ENCODE measurements at regions not wholly inside any gene's neighbourhood (a gene's known extent, or its start where the extent isn't known, plus 50 kb on each side); places are given as distances from the start of the nearest gene placed in this dataset.
"Not testable (repeated sequence)": the region's sequence is repeated elsewhere in the genome, so short reads cannot be mapped to it uniquely, and the experiment has no call there.

DNA sequence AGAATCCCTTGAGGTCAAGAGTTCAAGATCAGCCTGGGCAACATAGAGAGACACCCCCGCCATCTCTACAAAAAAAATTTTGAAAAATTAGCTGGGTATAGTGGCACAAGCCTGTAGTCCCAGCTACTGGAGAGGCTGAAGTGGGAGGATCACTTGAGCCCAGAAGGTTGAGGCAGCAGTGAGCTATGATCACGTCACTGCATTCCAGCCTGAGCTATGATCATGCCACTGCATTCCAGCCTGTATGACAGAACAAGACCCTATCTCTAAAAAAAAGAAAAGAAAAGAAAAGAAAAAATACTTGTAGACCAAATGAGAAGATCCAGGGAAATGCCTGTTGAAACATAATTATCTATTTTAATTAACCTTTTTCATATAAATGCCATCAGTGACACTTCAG lies 93.8 kb upstream of the MDM1 start:
- DNase-seq, result no peak

DNA sequence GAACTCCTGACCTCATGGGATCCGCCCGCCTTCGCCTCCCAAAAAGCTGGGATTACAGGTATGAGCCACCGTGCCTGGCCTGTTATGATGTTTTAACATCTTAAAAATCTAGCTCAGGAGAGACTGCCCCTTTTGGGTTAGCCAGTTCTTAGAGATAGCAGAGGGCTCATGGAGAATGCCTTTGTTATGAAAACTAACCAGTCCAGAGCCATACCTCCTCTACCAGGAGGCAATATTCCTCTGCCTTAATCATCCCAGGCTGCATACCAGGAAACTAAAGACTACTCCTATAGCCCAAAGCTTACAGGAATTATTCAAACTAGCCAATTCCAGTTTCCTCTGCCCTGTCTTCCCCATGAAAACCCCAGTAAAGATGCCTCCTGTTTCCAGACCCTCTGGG lies 96.0 kb upstream of the MDM1 start:
- DNase-seq, result no peak

DNA sequence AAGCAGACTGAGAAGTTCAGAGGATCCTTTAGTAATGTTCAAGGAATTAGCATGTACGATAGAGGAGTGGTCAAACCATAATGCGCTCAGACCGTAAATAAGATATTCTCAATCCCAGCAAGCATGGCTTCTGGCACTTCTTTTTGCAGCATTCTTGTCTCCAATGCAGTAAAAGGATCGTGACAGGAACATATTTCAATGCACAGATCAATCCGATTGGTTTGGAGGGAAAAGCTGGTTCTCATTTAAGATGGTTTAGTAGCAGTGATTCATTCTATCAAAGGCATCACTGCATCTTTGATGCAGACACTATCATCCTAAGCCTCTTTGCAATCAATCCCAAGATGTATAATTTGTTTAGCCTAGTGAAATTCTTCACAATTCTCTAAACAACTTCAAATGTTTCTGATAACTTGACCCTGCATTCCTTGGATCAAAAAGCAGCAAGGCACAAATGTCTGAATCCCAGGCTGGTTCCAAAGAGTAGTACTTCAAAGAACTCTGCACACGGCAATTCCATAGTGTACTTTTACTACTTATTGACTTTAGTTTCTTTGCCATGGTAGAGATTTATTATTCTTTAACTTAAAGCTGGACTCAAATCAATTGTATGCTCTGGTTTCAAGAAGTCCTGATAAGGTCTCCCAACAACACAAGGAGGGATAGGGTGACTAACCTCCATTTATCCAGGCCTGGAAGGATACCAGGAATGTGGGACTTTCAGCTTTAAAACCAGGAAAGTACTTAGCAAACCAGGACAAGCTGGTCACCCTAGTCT lies 96.8 kb upstream of the MDM1 start:
- no peak for DNase-seq

DNA sequence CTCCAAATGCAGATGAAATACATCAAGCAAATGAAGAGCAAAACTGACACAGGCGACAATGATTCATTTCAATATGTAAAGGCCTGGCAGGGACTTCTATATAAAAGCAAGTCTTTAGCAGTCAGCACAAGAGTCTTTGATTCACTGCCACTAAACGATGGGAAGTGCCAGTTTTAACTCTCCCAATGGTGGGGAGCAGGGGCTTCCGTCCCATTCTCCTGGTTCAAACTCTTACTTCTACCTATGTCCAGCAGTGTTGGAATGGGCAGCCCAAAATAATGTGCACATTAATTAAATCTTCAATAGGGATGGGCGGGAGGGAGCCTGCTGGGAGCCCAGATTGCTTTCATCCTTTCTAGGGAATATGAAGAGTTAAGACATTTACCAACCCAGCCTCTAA lies 97.5 kb upstream of the MDM1 start:
- DNase-seq, result no peak

DNA sequence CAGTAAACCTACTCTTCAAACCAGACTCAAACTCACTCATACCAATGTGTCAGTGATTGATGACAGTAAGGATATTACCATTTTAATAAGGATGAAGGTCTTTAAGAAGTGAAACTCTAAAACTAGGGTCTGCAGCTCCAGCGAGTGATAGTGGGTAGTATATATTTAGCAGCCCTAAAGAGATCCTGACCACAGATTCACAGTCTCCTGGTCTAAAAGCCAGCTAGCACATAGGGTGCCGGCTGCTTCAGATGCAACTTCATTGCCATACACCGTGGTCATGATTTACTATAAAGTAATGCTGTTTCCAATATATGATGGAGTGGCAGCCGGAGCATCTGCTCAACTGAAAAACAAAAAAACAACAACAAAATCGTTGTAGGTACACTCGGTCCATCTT lies 99.6 kb upstream of the MDM1 start:
- no peak for DNase-seq

DNA sequence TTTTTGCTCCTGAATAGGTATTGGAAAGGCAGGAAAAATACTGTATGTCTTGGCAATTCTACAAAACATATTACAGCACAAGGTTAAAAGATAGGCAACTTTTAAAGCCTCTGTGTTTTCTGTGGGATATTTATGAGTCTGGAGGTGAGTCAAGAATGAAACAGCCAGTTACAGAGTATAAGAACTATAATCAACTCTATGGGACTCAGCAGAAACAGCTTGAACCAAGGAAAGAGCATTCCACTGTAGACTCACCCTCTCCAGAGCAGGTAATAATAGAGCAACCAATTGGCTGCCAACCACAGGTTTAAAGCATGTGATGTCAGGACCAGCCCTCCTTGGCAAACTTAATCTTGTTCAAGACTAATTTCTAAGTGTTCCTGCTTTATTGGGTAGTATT lies 100.5 kb upstream of the MDM1 start:
- no peak for DNase-seq

DNA sequence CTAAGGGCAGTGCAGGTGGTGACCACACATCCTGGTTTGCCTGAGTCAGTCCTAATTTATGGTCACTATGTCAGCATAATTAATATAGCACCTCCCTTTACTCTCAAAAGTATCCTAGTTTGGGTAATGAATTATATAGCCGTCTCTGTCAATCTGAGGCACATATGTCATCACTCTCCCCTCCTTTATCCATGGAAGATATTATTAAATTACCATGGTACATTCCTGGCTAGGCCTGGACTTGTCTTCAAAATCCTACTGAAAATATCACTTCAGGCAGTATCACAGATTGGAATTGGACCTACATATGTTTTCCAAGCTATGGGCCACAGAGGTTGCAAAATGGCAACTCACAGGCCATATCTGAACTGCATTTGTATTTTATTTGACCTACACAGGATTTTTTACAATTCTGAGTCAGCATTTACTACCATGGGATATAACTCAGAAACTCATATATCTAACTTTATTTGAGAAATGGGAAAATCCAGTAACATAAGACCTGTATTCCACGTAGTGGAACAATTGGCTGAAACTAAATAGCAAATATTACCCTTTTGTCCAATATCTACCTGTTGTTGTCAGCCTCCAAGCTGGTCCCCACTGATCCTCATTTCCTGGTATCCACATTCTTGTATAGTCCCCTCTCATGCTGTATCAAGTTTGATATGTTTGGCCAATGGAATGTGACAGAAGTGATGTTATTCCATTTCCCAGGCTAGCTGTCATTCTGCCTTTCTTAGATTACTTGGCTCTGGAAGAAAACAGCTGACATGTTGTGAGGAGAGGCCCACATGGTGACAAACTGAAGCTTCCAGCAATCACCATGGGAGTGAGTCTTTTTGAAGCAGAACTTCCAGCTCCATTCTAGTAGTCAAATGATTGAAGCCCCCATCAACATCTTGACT lies 102.5 kb upstream of the MDM1 start:
- no peak for DNase-seq

DNA sequence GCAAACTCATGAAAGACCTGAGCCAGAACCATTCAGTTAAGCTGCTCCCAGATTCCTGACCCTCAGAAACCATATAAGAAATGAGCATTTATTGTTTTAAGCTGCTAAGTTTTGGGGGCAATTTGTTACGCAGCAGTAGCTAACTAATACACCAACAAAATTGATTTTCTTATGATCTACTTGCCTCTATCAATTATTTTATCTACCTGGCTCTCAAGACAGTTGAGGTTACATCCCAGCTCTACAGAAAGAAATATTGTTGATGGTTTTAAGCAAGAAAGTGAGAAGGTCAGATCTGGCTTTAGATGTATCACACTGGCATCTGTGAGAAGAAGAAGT lies 103.1 kb upstream of the MDM1 start:
- DNase-seq, result no peak

DNA sequence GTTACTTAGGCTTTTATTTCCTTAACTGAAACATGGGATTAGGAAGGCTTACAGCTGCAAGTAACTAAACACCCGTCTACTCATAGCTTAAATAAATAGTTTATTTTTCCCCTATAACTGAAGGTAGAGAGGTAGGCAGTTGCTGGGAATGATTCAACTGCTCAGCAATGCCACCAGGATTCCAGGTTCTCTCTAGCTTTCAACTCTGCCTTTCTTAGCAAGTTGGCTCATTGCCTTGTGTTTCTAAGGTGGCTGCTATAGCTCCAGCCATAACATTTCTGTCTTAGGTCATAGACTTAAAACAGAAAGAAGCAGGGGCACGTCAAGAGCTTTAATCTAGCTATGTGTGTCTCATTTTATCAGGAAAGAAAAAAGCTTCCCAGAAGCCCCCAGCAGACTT lies 103.7 kb upstream of the MDM1 start:
- no peak for DNase-seq

DNA sequence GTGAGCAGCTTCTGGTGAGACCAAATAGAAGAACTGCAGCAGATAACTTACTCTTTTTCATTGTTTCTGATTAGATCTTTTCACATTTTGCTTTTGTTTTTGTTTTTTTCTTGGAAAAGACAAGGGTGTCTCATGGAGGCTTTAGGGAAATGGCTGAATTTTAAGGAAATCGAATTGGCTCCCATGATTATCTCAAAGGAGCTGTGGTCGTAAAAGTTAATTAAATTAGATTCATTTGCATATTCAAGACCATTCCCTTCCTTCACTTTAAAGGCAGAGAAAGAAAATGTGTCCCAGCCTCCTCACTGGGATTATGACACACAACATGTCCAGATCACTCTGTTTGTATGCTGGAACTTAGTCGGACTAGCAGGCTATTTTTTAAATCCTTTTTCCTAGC lies 106.4 kb upstream of the MDM1 start:
- DNase-seq, result no peak

DNA sequence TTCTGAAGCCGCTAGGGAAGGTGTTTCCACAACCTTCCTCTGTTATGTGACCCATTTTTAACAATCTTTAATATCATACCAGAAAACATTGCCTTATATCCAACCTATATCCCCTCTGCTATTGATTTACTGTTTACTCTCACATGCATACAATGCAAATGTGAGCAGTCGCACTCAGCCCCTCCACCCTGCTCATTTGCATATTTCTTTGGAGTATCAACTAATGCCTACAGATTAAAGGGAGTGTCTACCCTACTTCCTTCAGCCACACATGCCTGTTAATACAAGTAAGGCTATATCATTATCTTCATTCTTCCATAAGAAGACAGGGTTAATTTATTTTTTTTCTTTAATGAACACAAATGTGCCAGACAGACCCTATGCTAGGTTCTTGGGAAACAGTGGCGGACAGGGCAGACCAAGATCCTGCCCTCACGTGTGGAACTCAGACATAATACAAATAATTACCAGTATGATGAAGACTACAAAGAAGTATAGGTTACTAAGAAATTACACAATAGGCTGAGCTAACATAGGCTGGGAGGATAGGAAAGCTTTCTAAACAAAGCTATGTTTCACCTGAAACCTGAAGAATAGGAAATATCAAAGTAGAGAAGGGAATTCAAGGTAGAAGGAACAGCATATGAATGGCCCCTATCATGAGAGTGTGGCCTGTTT lies 107.3 kb upstream of the MDM1 start:
- DNase-seq, result no peak

DNA sequence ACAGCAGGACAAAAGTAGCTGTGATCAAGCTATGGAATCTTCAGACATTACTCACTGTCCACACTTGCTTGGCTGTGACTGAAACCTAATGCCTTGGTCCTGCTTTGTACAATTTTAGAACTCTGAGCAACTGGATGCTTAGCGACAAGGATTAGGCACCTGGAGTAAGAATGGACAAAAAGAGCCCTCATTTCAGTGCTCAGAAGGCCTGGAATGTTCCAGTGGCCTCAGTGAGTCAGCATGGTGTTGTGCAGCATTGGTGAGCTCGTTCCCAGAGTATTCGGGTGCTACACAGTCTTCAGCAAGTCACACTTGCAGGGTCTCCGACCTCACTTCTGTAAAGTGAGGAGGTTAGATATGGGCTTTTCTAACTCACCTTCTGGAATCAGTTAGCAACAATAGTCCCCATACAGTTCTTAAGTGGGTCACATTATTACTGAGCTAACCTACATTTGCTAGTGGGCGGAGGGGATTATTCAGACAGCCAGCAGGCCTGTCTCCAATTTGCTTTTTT lies 108.0 kb upstream of the MDM1 start:
- no peak for DNase-seq

DNA sequence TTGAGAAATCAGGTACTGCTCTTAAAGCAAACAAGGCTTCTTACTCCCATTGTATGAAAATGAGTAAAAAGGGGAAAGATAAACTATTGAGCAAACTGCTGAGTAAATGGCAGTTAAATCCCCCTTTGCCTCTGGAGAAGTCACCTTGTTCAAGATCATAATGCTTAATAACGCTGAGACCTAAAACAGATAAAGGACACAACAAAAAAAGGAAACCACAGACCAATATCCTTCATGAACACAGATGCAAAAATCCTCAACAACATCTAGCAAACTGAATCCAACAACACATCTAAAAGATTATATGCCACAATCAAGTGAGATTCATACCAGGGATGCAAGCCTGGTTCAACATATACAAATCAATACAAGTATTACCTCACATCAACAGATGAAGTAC lies 109.0 kb upstream of the MDM1 start:
- DNase-seq, result no peak

DNA sequence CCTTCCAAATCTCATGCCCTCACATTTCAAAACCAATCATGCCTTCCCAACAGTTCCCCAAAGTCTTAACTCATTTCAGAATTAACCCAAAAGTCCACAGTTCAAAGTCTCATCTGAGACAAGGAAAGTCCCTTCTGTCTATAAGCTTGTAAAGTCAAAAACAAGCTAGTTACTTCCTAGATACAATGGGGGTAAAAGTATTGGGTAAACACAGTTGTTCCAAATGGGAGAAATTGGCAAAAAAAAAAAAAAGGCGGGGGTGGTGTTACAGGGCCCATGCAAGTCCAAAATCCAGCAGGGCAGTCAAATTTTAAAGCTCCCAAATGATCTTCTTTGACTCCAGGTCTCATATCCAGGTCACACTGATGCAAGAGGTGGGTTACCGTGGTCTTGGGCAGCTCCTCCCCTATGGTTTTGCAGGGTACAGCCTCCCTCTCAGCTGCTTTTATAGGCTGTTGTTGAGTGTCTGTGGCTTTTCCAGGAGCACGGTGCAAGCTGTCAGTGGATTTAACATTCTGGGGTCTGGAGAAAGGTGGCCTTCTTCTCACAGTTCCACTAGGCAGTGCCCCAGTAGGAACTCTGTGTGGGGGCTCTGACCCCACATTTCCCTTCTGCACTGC lies 110.3 kb upstream of the MDM1 start:
- DNase-seq, result not testable (repeated sequence)

DNA sequence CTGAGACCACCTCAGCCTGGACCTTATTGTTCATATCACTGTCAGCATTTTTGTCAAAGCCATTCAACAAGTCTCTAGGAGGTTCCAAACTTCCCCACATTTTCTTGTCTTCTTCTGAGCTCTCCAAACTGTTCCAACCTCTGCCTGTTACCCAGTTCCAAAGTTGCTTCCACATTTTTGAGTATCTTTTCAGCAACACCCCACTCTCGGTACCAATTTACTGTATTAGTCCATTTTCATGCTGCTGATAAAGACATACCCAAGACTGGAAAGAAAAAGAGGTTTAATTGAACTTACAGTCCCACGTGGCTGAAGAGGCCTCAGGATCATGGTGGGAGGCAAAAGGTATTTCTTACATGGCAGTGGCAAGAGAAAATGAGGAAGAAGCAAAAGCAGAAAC lies 111.5 kb upstream of the MDM1 start:
- DNase-seq, result not testable (repeated sequence)

DNA sequence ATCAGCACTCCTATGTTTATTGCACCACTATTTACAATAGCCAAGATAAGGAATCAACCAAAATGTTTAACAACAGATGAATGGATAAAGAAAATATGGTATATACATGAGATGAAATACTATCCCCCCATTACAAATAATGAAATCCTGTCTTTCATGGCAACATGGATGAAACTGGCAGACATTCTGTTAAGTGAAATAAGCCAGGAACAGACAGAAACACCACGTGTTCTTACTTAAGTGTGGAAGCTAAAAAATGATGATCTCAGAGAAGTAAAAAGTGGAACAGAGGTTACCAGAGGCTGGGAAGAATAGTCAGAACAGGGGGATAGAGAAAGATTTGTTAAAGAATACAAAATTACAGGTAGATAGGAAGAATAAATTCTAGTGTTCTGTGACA lies 113.7 kb upstream of the MDM1 start:
- DNase-seq, result no peak

DNA sequence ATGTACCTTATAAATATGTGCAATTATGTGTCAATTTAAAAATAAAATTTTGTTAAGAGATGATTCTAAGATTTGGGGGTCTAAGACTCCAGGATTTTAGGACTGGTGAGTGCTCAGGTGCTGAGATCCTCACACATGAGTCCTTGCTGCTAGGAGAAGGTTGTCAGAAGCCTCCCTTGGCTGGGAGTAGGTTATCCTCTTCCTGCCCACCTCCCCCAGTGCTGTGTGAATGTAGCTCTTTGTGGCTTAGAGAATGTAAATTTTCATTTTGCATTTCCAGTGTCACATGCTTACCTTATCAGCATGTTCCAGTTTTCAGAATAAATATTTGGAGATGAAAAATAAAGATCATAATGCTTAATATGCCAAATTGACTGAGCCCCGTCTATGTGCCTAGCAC lies 114.2 kb upstream of the MDM1 start:
- no peak for DNase-seq

DNA sequence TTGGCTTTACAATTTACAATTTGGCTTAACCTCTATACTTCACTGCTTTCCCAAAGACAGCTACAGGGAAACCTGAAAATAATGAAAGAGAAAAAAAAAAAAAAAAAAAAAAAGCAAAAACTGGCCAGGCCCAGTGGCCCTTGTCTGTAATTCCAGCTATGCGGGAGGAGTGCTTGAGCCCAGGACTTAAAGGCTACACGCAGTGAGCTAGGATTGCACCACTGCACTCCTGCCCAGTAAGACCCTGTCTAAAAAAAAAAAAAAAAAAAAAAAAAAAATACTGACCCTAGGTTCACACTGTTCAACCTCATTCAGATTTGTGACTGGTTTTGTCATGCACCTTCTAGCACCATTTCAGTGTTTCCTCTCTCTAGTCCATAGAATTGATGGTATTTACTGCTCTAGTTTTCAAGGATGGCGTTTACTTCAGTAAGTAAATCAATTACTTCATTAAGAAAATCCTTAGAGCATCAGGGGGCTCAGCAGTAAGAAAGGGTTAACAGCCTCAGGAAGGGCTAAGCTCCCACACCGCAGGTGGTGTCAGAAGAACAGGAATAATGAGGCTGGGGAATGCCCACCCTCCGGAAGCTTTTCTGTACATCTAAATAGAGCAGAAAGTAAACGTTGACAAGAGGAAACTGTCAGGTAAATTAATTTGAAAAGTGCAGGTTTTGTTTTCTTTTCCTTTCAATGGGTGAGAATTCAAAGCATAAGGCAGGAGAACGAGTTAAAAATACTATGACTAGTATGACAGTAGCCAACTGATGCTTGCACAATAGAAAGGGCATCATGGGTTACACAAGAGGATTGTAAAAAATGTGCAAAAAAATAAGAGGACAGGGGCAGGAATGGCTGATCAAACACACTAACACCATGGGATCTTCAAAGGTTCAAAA lies 115.0 kb upstream of the MDM1 start:
- no peak for DNase-seq

DNA sequence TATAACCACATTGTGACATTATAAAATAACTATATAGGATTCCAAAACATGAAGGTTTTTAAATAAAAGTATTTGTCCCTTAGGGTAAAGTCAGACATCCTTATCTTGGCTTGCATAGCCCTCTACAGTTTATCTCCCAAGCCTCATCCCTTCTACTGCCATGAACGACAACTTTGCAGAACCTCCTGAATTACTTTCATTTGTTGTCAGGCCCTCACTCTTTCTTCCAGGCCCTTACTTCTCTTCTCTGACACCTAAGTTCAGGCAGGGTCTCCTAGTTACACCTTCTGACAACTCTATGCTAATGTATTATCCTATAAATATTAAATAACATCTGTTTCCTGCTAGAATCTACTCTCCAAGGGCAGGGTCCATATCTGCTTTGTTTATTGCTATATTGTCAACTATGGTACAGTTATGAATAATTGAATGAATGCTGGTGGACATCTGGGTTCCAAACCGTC lies 115.7 kb upstream of the MDM1 start:
- DNase-seq, result no peak

DNA sequence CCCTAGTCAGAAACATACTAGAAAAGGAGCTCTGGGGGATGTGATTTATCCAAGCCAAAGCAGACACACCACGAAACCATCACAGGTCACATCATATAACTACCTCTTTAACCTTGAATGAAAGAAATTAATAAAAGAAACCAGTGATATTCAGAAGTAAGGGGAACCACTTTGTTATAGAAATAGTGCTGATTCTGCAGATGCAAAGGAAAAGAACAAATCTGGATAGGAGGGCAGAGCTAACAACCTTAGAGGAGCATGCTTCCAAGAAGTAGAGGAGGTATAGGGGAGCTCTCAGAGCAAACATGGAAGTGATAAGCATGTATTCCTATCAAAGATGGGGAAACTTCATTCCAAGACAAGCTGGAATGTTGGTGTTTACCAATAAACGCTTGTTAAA lies 117.0 kb upstream of the MDM1 start:
- no peak for DNase-seq

DNA sequence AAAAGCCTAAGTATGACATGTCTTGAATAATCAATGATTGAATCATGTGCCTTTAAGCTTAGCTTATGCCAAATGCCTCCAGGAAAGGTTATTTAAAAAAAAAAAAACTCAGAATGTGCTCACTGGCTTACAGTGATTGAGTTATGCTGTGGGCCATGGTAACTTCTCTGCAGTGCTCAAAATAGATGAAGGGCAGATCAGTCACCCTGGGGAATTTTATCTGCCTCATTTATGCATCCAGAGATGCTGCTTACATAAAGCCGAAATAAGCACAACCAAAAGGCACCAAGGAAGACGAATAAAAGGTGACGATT lies 118.7 kb upstream of the MDM1 start:
- DNase-seq, result no peak
